Activated CD4-positive, alpha-beta memory T cell treated with anti-CD3 and anti-CD28 coated beads, Interleukin-2, amount 10 ng/mL, durations not matched to agents 7 days and 5 days (primary cell): ENCODE measurements at regions not wholly inside any gene's neighbourhood (a gene's known extent, or its start where the extent isn't known, plus 50 kb on each side); places are given as distances from the start of the nearest gene placed in this dataset.

ENCODE experiments used
- CTCF ChIA-PET: fragments of 350-600 bp; sonication (Branson Sonifier 250); formaldehyde crosslinking; loops from one replicate; lab custom pipeline; 2021; ENCODE audit warnings: antibody characterized with exemption, inconsistent platforms; lab: Charles Lee
- POLR2A ChIA-PET: fragments of 350-600 bp; sonication (Branson Sonifier 250); formaldehyde crosslinking; loops from one replicate; lab custom pipeline; 2021; ENCODE audit warnings: antibody characterized with exemption; lab: Charles Lee
- DNase-seq: peaks from one replicate; pipeline ENCODE4 v3.0.0-alpha.2; 2020
- H3K27ac Mint-ChIP-seq: one replicate; pipeline ENCODE4 v1.8.0; 2021; ENCODE audit warnings: mild to moderate bottlenecking, mixed read lengths
- H3K27me3 Mint-ChIP-seq: one replicate; pipeline ENCODE4 v1.8.0; 2021; ENCODE audit warnings: mixed read lengths
- H3K36me3 Mint-ChIP-seq: one replicate; pipeline ENCODE4 v1.8.0; 2021; ENCODE audit warnings: low read depth, mixed read lengths
- H3K4me1 Mint-ChIP-seq: one replicate; pipeline ENCODE4 v1.8.0; 2021; ENCODE audit warnings: mixed read lengths
- H3K4me3 Mint-ChIP-seq: one replicate; pipeline ENCODE4 v1.8.0; 2021; ENCODE audit warnings: mild to moderate bottlenecking, mixed read lengths
- H3K9me3 Mint-ChIP-seq: one replicate; pipeline ENCODE4 v1.8.0; 2021; ENCODE audit warnings: mixed read lengths

GRCh38 chr2:134120406-134120732 lies 133.5 kb upstream of the MGAT5 start:
- no peaks in the 10 kb centered on the region for H3K9me3 Mint-ChIP-seq
- H3K4me3 Mint-ChIP-seq, result peak overlapping the region; percentile 74
- DNase-seq, result no peak
- H3K36me3 Mint-ChIP-seq, result peaks cover 3% of the 10 kb centered on the region
- ChIA-PET CTCF (interaction anchor here (0.8 to 6.2 kb wide), 10 partner anchors 78 to 331 kb away, joined by 3 to 141 read pairs (median 6); partner anchors contain the start of gene MGAT5), POLR2A (interaction anchor here (0.9 to 4.1 kb wide), 14 partner anchors 13 to 323 kb away, joined by 3 to 23 read pairs (median 4); no protein-coding TSS in a partner anchor)
- peaks cover 41% of the 10 kb centered on the region for H3K4me1 Mint-ChIP-seq
- no peak overlapping the region for H3K27ac Mint-ChIP-seq
- peaks cover 11% of the 10 kb centered on the region for H3K27me3 Mint-ChIP-seq

- peak overlapping the region; percentile 74 for H3K4me3 Mint-ChIP-seq
- ChIA-PET POLR2A (interaction anchor here (0.9 to 4.1 kb wide), 13 partner anchors 12 to 322 kb away, joined by 3 to 23 read pairs (median 4); no protein-coding TSS in a partner anchor), CTCF (interaction anchor here (1.0 to 6.2 kb wide), 8 partner anchors 86 to 330 kb away, joined by 3 to 141 read pairs (median 24); no protein-coding TSS in a partner anchor)
- H3K27me3 Mint-ChIP-seq, result peaks cover 10% of the 10 kb centered on the region
- DNase-seq, result peak; percentile 63
- peak overlapping the region; percentile 32 for H3K27ac Mint-ChIP-seq
- H3K9me3 Mint-ChIP-seq, result no peaks in the 10 kb centered on the region
- H3K4me1 Mint-ChIP-seq, result peaks cover 44% of the 10 kb centered on the region
- peaks cover 4% of the 10 kb centered on the region for H3K36me3 Mint-ChIP-seq
Observed at GRCh38 chr2:134120733-134121630, 132.9 kb upstream of the MGAT5 start.

- DNase-seq, result no peak
- Mint-ChIP-seq H3K27me3 (peaks cover 1% of the 10 kb centered on the region), H3K4me3 (peak overlapping the region; percentile 38), H3K36me3 (peaks cover 15% of the 10 kb centered on the region), H3K4me1 (peaks cover 60% of the 10 kb centered on the region), H3K27ac (no peak overlapping the region), H3K9me3 (no peaks in the 10 kb centered on the region)
- ChIA-PET CTCF (no interaction called here), POLR2A (interaction anchor here (1.2 kb wide), 1 partner anchor 9 kb away, joined by 3 read pairs; no protein-coding TSS in a partner anchor)
Observed at GRCh38 chr2:134122610-134123009, 131.3 kb upstream of the MGAT5 start.

- DNase-seq, result no peak
- POLR2A ChIA-PET, result no interaction called here
- Mint-ChIP-seq H3K4me1 (peaks cover 60% of the 10 kb centered on the region), H3K9me3 (no peaks in the 10 kb centered on the region), H3K36me3 (peaks cover 15% of the 10 kb centered on the region), H3K4me3 (no peak overlapping the region), H3K27me3 (peaks cover 1% of the 10 kb centered on the region), H3K27ac (no peak overlapping the region)
- CTCF ChIA-PET, result no interaction called here
Observed at GRCh38 chr2:134123332-134123731, 130.5 kb upstream of the MGAT5 start.

- Mint-ChIP-seq H3K9me3 (no peaks in the 10 kb centered on the region), H3K27me3 (peaks cover 1% of the 10 kb centered on the region), H3K27ac (no peak overlapping the region), H3K4me1 (peaks cover 55% of the 10 kb centered on the region), H3K4me3 (no peak overlapping the region), H3K36me3 (peaks cover 19% of the 10 kb centered on the region)
- ChIA-PET CTCF (interaction anchor here (1.6 kb wide), 1 partner anchor 327 kb away, joined by 4 read pairs; no protein-coding TSS in a partner anchor), POLR2A (no interaction called here)
- no peak for DNase-seq
Observed at GRCh38 chr2:134124047-134124753, 129.7 kb upstream of the MGAT5 start.

GRCh38 chr2:134127496-134127895 lies 126.4 kb upstream of the MGAT5 start:
- DNase-seq, result peak; percentile 56
- Mint-ChIP-seq H3K27me3 (peaks cover 1% of the 10 kb centered on the region), H3K9me3 (no peaks in the 10 kb centered on the region), H3K4me1 (peaks cover 59% of the 10 kb centered on the region), H3K4me3 (no peak overlapping the region), H3K27ac (no peak overlapping the region), H3K36me3 (peaks cover 27% of the 10 kb centered on the region)
- POLR2A ChIA-PET, result interaction anchor here (0.6 to 1.6 kb wide), 4 partner anchors 9 to 112 kb away, joined by 3 to 6 read pairs (median 4); no protein-coding TSS in a partner anchor
- CTCF ChIA-PET, result interaction anchor here (0.9 to 2.3 kb wide), 5 partner anchors 9 to 324 kb away, joined by 5 to 16 read pairs (median 7); no protein-coding TSS in a partner anchor

- peaks cover 52% of the 10 kb centered on the region for H3K4me1 Mint-ChIP-seq
- POLR2A ChIA-PET, result interaction anchor here (0.9 to 1.1 kb wide), 2 partner anchors 45 to 52 kb away, joined by 3 read pairs; no protein-coding TSS in a partner anchor
- H3K27ac Mint-ChIP-seq, result no peak overlapping the region
- H3K36me3 Mint-ChIP-seq, result peaks cover 24% of the 10 kb centered on the region
- H3K27me3 Mint-ChIP-seq, result no peaks in the 10 kb centered on the region
- CTCF ChIA-PET, result interaction anchor here (1.7 to 2.2 kb wide), 3 partner anchors 10 to 117 kb away, joined by 6 to 13 read pairs (median 7); no protein-coding TSS in a partner anchor
- H3K4me3 Mint-ChIP-seq, result no peak overlapping the region
- no peaks in the 10 kb centered on the region for H3K9me3 Mint-ChIP-seq
- no peak for DNase-seq
Observed at GRCh38 chr2:134128746-134129145, 125.1 kb upstream of the MGAT5 start.

GRCh38 chr2:134129900-134130537 lies 123.9 kb upstream of the MGAT5 start:
- Mint-ChIP-seq H3K9me3 (no peaks in the 10 kb centered on the region), H3K36me3 (peaks cover 24% of the 10 kb centered on the region), H3K27ac (no peak overlapping the region), H3K4me3 (no peak overlapping the region), H3K27me3 (no peaks in the 10 kb centered on the region), H3K4me1 (peaks cover 51% of the 10 kb centered on the region)
- DNase-seq, result no peak
- ChIA-PET CTCF (no interaction called here), POLR2A (no interaction called here)

GRCh38 chr2:134131681-134132489 lies 122.0 kb upstream of the MGAT5 start:
- Mint-ChIP-seq H3K36me3 (peaks cover 23% of the 10 kb centered on the region), H3K27me3 (no peaks in the 10 kb centered on the region), H3K9me3 (no peaks in the 10 kb centered on the region), H3K4me1 (peaks cover 50% of the 10 kb centered on the region), H3K27ac (no peak overlapping the region), H3K4me3 (no peak overlapping the region)
- no peak for DNase-seq
- ChIA-PET POLR2A (interaction anchor here (0.9 kb wide), 1 partner anchor 10 kb away, joined by 3 read pairs; no protein-coding TSS in a partner anchor), CTCF (interaction anchor here (0.6 to 1.0 kb wide), 4 partner anchors 67 to 280 kb away, joined by 3 to 4 read pairs (median 3); no protein-coding TSS in a partner anchor)

- CTCF ChIA-PET, result interaction anchor here (0.6 to 1.0 kb wide), 4 partner anchors 66 to 280 kb away, joined by 3 to 4 read pairs (median 3); no protein-coding TSS in a partner anchor
- Mint-ChIP-seq H3K4me3 (no peak overlapping the region), H3K9me3 (no peaks in the 10 kb centered on the region), H3K4me1 (peaks cover 50% of the 10 kb centered on the region), H3K27me3 (no peaks in the 10 kb centered on the region), H3K27ac (no peak overlapping the region), H3K36me3 (peaks cover 17% of the 10 kb centered on the region)
- POLR2A ChIA-PET, result interaction anchor here (0.9 kb wide), 2 partner anchors 10 to 12 kb away, joined by 3 read pairs; no protein-coding TSS in a partner anchor
- DNase-seq, result no peak
Observed at GRCh38 chr2:134132490-134132857, 121.4 kb upstream of the MGAT5 start.

GRCh38 chr2:134133622-134134312 lies 120.1 kb upstream of the MGAT5 start:
- H3K27ac Mint-ChIP-seq, result no peak overlapping the region
- DNase-seq, result no peak
- CTCF ChIA-PET, result interaction anchor here (0.5 kb wide), 1 partner anchor 231 kb away, joined by 3 read pairs; no protein-coding TSS in a partner anchor
- no peaks in the 10 kb centered on the region for H3K9me3 Mint-ChIP-seq
- peaks cover 55% of the 10 kb centered on the region for H3K4me1 Mint-ChIP-seq
- H3K36me3 Mint-ChIP-seq, result peaks cover 16% of the 10 kb centered on the region
- H3K27me3 Mint-ChIP-seq, result no peaks in the 10 kb centered on the region
- H3K4me3 Mint-ChIP-seq, result no peak overlapping the region
- POLR2A ChIA-PET, result no interaction called here
